ENCODE measurements at regions not wholly inside any gene's neighbourhood (a gene's known extent, or its start where the extent isn't known, plus 50 kb on each side); places are given as distances from the start of the nearest gene placed in this dataset.

DNA sequence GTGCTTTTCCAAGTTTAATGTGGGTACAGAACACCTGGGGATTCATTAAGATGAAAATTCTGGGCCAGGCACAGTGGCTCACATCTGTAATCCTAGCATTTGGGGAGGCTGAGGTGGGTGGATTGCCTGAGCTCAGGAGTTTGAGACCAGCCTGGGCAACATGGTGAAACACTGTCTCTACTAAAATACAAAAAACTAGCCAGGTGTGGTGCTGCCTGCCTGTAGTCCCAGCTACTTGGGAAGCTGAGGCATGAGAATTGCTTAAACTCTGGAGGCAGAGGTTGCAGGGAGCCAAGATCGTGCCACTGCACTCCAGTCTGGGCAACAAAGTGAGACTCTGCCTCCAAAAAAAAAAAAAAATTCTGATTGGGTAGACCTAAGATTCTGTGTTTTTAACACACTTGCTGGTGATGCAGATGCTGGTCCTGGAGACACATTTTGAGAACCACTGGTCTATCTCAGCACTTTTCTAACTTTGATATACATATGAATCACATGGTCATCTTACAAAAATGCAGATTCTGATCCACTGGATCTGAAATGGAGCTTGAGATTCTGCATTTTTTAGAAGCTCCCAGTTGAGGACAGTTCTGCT, 223.8 kb upstream of the SATB1 start:
- ChIA-PET CTCF (interaction anchor here (0.8 to 2.7 kb wide), 13 partner anchors 9 to 205 kb away, joined by 3 to 13 read pairs (median 4); no protein-coding TSS in a partner anchor), POLR2A (interaction anchor here (0.6 to 5.1 kb wide), 21 partner anchors 8 to 220 kb away, joined by 3 to 26 read pairs (median 4); no protein-coding TSS in a partner anchor)
- no peak for ATAC-seq
- peaks cover 4% of the 10 kb centered on the region for H3K36me3 Mint-ChIP-seq (ENCODE audit: low read depth)
- intact Hi-C loops (cut with micrococcal nuclease) = loop anchor here (2.0 to 5.0 kb wide), 3 partner anchors 92 to 202 kb away; no protein-coding TSS in a partner anchor
- H3K4me1 Mint-ChIP-seq (ENCODE audit: low read depth) = peaks cover 80% of the 10 kb centered on the region
- DNase-seq = no peak
- peaks cover 7% of the 10 kb centered on the region for H3K9me3 Mint-ChIP-seq
- H3K4me3 Mint-ChIP-seq = no peak overlapping the region
- TF ChIP-seq, protein P1, sequence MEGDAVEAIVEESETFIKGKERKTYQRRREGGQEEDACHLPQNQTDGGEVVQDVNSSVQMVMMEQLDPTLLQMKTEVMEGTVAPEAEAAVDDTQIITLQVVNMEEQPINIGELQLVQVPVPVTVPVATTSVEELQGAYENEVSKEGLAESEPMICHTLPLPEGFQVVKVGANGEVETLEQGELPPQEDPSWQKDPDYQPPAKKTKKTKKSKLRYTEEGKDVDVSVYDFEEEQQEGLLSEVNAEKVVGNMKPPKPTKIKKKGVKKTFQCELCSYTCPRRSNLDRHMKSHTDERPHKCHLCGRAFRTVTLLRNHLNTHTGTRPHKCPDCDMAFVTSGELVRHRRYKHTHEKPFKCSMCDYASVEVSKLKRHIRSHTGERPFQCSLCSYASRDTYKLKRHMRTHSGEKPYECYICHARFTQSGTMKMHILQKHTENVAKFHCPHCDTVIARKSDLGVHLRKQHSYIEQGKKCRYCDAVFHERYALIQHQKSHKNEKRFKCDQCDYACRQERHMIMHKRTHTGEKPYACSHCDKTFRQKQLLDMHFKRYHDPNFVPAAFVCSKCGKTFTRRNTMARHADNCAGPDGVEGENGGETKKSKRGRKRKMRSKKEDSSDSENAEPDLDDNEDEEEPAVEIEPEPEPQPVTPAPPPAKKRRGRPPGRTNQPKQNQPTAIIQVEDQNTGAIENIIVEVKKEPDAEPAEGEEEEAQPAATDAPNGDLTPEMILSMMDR (IDR thresholded peaks at IDR 0.05) = no peak
- no peaks in the 10 kb centered on the region for H3K27me3 Mint-ChIP-seq
- peak overlapping the region; percentile 94 for H3K27ac Mint-ChIP-seq

- peaks cover 9% of the 10 kb centered on the region for H3K36me3 Mint-ChIP-seq (ENCODE audit: low read depth)
- H3K4me3 Mint-ChIP-seq = no peak overlapping the region
- peaks cover 11% of the 10 kb centered on the region for H3K9me3 Mint-ChIP-seq
- ChIA-PET POLR2A (interaction anchor here (1.0 to 5.1 kb wide), 5 partner anchors 89 to 210 kb away, joined by 3 to 26 read pairs (median 7); no protein-coding TSS in a partner anchor), CTCF (interaction anchor here (1.0 to 4.0 kb wide), 6 partner anchors 9 to 110 kb away, joined by 3 to 13 read pairs (median 4); no protein-coding TSS in a partner anchor)
- H3K27ac Mint-ChIP-seq = peak overlapping the region; percentile 53
- intact Hi-C loops (cut with micrococcal nuclease) = loop anchor here (2.0 to 5.0 kb wide), 3 partner anchors 91 to 201 kb away; no protein-coding TSS in a partner anchor
- H3K27me3 Mint-ChIP-seq = no peaks in the 10 kb centered on the region
- DNase-seq = no peak
- no peak for ATAC-seq
- TF ChIP-seq, protein P1 (IDR thresholded peaks at IDR 0.05) = no peak
- H3K4me1 Mint-ChIP-seq (ENCODE audit: low read depth) = peaks cover 88% of the 10 kb centered on the region
Measured at GRCh38 chr3:18648159-18648558, 223.0 kb upstream of the SATB1 start.

- intact Hi-C loops (cut with micrococcal nuclease) = loop anchor here (5.0 kb wide), 2 partner anchors 88 to 198 kb away; no protein-coding TSS in a partner anchor
- ChIA-PET CTCF (interaction anchor here (0.9 to 4.0 kb wide), 10 partner anchors 11 to 112 kb away, joined by 3 to 17 read pairs (median 5); no protein-coding TSS in a partner anchor), POLR2A (interaction anchor here (0.6 to 5.1 kb wide), 15 partner anchors 12 to 260 kb away, joined by 3 to 26 read pairs (median 5); no protein-coding TSS in a partner anchor)
- Mint-ChIP-seq H3K9me3 (peaks cover 22% of the 10 kb centered on the region), H3K4me1 (ENCODE audit: low read depth) (peaks cover 82% of the 10 kb centered on the region), H3K27me3 (no peaks in the 10 kb centered on the region), H3K4me3 (no peak overlapping the region), H3K27ac (peak overlapping the region; percentile 66), H3K36me3 (ENCODE audit: low read depth) (peaks cover 19% of the 10 kb centered on the region)
- peak; percentile 21 for ATAC-seq
- peak; percentile 74 for DNase-seq
- TF ChIP-seq, protein P1 (IDR thresholded peaks at IDR 0.05) = no peak
Measured at GRCh38 chr3:18645619-18646018, 220.5 kb upstream of the SATB1 start.

GRCh38 chr3:18643281-18643680, 218.1 kb upstream of the SATB1 start:
- H3K36me3 Mint-ChIP-seq (ENCODE audit: low read depth) = peaks cover 19% of the 10 kb centered on the region
- H3K9me3 Mint-ChIP-seq = peaks cover 25% of the 10 kb centered on the region
- no peaks in the 10 kb centered on the region for H3K27me3 Mint-ChIP-seq
- TF ChIP-seq, protein P1 (IDR thresholded peaks at IDR 0.05) = no peak
- ATAC-seq = peak; percentile 27
- ChIA-PET POLR2A (interaction anchor here (1.1 to 1.6 kb wide), 5 partner anchors 36 to 205 kb away, joined by 3 to 6 read pairs (median 4); no protein-coding TSS in a partner anchor), CTCF (interaction anchor here (0.7 to 1.7 kb wide), 4 partner anchors 35 to 115 kb away, joined by 3 to 5 read pairs (median 4); no protein-coding TSS in a partner anchor)
- H3K4me3 Mint-ChIP-seq = no peak overlapping the region
- DNase-seq = no peak
- peaks cover 59% of the 10 kb centered on the region for H3K4me1 Mint-ChIP-seq (ENCODE audit: low read depth)
- intact Hi-C loops (cut with micrococcal nuclease) = no loop called here
- peak overlapping the region; percentile 73 for H3K27ac Mint-ChIP-seq

Data from activated CD8-positive, alpha-beta T cell treated with anti-CD3 and anti-CD28 coated beads for 36 hours (primary cell).